ENCODE measurements at regions not wholly inside any gene's neighbourhood (a gene's known extent, or its start where the extent isn't known, plus 50 kb on each side); places are given as distances from the start of the nearest gene placed in this dataset.
A peak's percentile ranks its signal among the peaks of the same experiment; 100 is the strongest.

DNA sequence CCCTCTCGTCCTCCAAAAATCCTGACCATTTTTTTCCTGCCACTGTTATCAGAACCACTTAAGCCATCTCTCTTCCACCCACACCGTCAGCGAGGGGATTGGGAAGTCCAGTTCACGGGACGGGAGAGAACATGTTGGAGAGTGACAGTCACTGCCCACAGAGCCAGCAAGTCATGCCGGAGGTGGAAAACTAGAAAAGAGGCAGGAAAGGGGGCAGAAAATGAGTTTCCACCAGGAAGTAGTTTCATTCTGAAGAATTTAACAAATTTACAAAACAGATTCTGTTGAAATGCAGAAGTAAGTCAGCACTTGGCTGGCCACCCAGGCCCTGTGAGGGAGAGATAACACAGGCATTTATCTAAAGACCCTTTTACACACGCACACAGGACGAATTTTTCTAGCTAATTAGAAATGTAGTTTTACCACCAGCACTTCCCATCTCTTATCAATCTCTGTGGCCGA, 431.3 kb downstream of the TSN start:
- DNase-seq = no peak
- Mint-ChIP-seq H3K9me3 (ENCODE audit: unreplicated experiment) (no peaks in the 10 kb centered on the region), H3K27me3 (ENCODE audit: insufficient read depth, unreplicated experiment) (peaks cover 6% of the 10 kb centered on the region), H3K4me1 (ENCODE audit: low read depth, unreplicated experiment) (no peaks in the 10 kb centered on the region), H3K4me3 (ENCODE audit: unreplicated experiment) (no peak overlapping the region), H3K36me3 (ENCODE audit: insufficient read depth, unreplicated experiment) (no peaks in the 10 kb centered on the region), H3K27ac (ENCODE audit: unreplicated experiment) (no peak overlapping the region)
- Histone ChIP-seq H3K4me1 (no peaks in the 10 kb centered on the region), H3K9me3 (no peaks in the 10 kb centered on the region), H3K27me3 (replicated peaks; ENCODE audit: control insufficient read depth, insufficient read depth, low read length) (no peaks in the 10 kb centered on the region), H3K36me3 (ENCODE audit: control insufficient read depth, insufficient read depth, low read length) (no peaks in the 10 kb centered on the region), H3K4me3 (ENCODE audit: low read depth, low read length) (no peak overlapping the region)
- ChIA-PET POLR2A (no interaction called here), CTCF (no interaction called here)
- intact Hi-C loops (cut with micrococcal nuclease; ENCODE audit: unreplicated experiment) = no loop called here
- no TSS peak for BruUV-seq (replicated peaks)
- TF ChIP-seq, protein P1, sequence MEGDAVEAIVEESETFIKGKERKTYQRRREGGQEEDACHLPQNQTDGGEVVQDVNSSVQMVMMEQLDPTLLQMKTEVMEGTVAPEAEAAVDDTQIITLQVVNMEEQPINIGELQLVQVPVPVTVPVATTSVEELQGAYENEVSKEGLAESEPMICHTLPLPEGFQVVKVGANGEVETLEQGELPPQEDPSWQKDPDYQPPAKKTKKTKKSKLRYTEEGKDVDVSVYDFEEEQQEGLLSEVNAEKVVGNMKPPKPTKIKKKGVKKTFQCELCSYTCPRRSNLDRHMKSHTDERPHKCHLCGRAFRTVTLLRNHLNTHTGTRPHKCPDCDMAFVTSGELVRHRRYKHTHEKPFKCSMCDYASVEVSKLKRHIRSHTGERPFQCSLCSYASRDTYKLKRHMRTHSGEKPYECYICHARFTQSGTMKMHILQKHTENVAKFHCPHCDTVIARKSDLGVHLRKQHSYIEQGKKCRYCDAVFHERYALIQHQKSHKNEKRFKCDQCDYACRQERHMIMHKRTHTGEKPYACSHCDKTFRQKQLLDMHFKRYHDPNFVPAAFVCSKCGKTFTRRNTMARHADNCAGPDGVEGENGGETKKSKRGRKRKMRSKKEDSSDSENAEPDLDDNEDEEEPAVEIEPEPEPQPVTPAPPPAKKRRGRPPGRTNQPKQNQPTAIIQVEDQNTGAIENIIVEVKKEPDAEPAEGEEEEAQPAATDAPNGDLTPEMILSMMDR (IDR thresholded peaks at IDR 0.05; ENCODE audit: insufficient read depth in 1 of 2, low read depth in 1 of 2, low read length in 1 of 2, severe bottlenecking in 1 of 2, unreplicated experiment in 1 of 2) = no peak

DNA sequence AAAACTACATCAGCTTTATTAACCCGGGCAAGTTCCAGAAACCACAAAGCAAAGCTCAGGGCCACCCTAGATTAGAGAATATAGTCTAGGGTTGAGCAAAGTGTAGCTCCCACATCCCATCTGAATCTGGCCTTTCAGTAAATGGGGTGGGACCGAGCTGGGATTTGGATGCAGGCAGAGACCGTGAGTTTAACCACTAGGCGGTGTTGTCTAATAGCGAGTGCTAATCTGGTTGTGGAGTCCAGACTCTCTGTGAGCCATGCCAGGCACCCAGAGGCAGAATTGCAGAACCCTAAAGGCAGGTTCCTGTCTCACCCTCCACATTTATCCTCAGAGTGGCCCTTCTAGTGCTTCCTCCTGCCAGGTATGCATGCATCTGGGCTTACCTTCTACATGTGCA, 435.9 kb downstream of the TSN start:
- POLR2A ChIA-PET = no interaction called here
- Histone ChIP-seq H3K4me1 (no peaks in the 10 kb centered on the region), H3K4me3 (ENCODE audit: low read depth, low read length) (no peak overlapping the region), H3K36me3 (ENCODE audit: control insufficient read depth, insufficient read depth, low read length) (no peaks in the 10 kb centered on the region), H3K27me3 (replicated peaks; ENCODE audit: control insufficient read depth, insufficient read depth, low read length) (no peaks in the 10 kb centered on the region), H3K9me3 (no peaks in the 10 kb centered on the region)
- CTCF ChIA-PET = interaction anchor here (0.7 kb wide), 1 partner anchor 703 kb away, joined by 3 read pairs; no protein-coding TSS in a partner anchor
- Mint-ChIP-seq H3K36me3 (ENCODE audit: insufficient read depth, unreplicated experiment) (no peaks in the 10 kb centered on the region), H3K4me3 (ENCODE audit: unreplicated experiment) (no peak overlapping the region), H3K9me3 (ENCODE audit: unreplicated experiment) (no peaks in the 10 kb centered on the region), H3K27ac (ENCODE audit: unreplicated experiment) (no peak overlapping the region), H3K27me3 (ENCODE audit: insufficient read depth, unreplicated experiment) (peaks cover 6% of the 10 kb centered on the region), H3K4me1 (ENCODE audit: low read depth, unreplicated experiment) (no peaks in the 10 kb centered on the region)
- peak; percentile 55 to 59 for DNase-seq
- intact Hi-C loops (cut with micrococcal nuclease; ENCODE audit: unreplicated experiment) = loop anchor here (1.0 to 5.0 kb wide), 3 partner anchors 217 to 260 kb away; no protein-coding TSS in a partner anchor
- BruUV-seq (replicated peaks) = no TSS peak
- TF ChIP-seq, protein P1 (IDR thresholded peaks at IDR 0.05; ENCODE audit: insufficient read depth in 1 of 2, low read depth in 1 of 2, low read length in 1 of 2, severe bottlenecking in 1 of 2, unreplicated experiment in 1 of 2) = peak; percentile 31 to 56

DNA sequence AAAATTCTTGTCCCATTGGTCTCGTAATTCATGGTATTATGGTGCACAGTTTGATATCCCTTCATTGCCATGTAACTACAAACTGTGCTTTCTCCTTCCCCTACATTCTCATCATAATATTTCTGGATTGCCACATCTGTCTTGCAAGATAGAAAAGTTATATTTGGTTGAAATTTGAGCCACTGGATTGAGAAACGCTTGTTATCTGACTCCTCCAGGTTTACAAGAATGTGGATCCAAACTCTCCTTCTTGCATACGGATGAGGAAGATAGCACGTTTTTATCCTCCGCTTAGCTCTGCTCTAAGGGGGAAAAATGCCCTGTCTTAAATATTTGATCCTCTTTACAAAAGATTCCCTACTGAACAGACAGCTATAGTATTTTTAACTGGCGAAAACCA, 438.2 kb downstream of the TSN start:
- CTCF ChIA-PET = interaction anchor here (0.5 to 0.6 kb wide), 2 partner anchors 173 to 594 kb away, joined by 3 to 7 read pairs; no protein-coding TSS in a partner anchor
- Histone ChIP-seq H3K27me3 (replicated peaks; ENCODE audit: control insufficient read depth, insufficient read depth, low read length) (no peaks in the 10 kb centered on the region; the same call in 1 of the 2 replicates), H3K4me1 (no peaks in the 10 kb centered on the region), H3K36me3 (ENCODE audit: control insufficient read depth, insufficient read depth, low read length) (no peaks in the 10 kb centered on the region), H3K4me3 (ENCODE audit: low read depth, low read length) (no peak overlapping the region), H3K9me3 (no peaks in the 10 kb centered on the region)
- Mint-ChIP-seq H3K4me3 (ENCODE audit: unreplicated experiment) (no peak overlapping the region), H3K4me1 (ENCODE audit: low read depth, unreplicated experiment) (no peaks in the 10 kb centered on the region), H3K36me3 (ENCODE audit: insufficient read depth, unreplicated experiment) (no peaks in the 10 kb centered on the region), H3K27ac (ENCODE audit: unreplicated experiment) (no peak overlapping the region), H3K27me3 (ENCODE audit: insufficient read depth, unreplicated experiment) (no peaks in the 10 kb centered on the region), H3K9me3 (ENCODE audit: unreplicated experiment) (no peaks in the 10 kb centered on the region)
- intact Hi-C loops (cut with micrococcal nuclease; ENCODE audit: unreplicated experiment) = loop anchor here (5.0 kb wide), 1 partner anchor 239 kb away; no protein-coding TSS in a partner anchor
- no peak for DNase-seq
- TF ChIP-seq, protein P1 (IDR thresholded peaks at IDR 0.05; ENCODE audit: insufficient read depth in 1 of 2, low read depth in 1 of 2, low read length in 1 of 2, severe bottlenecking in 1 of 2, unreplicated experiment in 1 of 2) = no peak
- BruUV-seq (replicated peaks) = no TSS peak
- POLR2A ChIA-PET = no interaction called here
